Fibroblast of the conjunctiva (primary cell): ENCODE measurements at regions not wholly inside any gene's neighbourhood (a gene's known extent, or its start where the extent isn't known, plus 50 kb on each side); places are given as distances from the start of the nearest gene placed in this dataset.

Experiments used
- DNase-seq: peaks from one replicate; pipeline ENCODE4 v3.0.0-alpha.2; 2010; ENCODE audit warnings: low read depth

- no peak for DNase-seq
These were observed 855.1 kb upstream of the TENM3 start for GRCh38 chr4:181388061-181388460.

- DNase-seq, result no peak
These were observed 826.2 kb upstream of the TENM3 start for GRCh38 chr4:181416966-181417365.

- DNase-seq, result no peak
These were observed 824.7 kb upstream of the TENM3 start for GRCh38 chr4:181418496-181418895.

GRCh38 chr4:181420950-181421349, 822.3 kb upstream of the TENM3 start:
- DNase-seq, result no peak

GRCh38 chr4:181424362-181425016, 818.7 kb upstream of the TENM3 start:
- no peak for DNase-seq

GRCh38 chr4:181427076-181427475, 816.1 kb upstream of the TENM3 start:
- no peak for DNase-seq

GRCh38 chr4:181431006-181431405, 812.2 kb upstream of the TENM3 start:
- no peak for DNase-seq

- no peak for DNase-seq
These were observed 811.5 kb upstream of the TENM3 start for GRCh38 chr4:181431661-181432060.

- no peak for DNase-seq
These were observed 810.9 kb upstream of the TENM3 start for GRCh38 chr4:181432335-181432734.

GRCh38 chr4:181437895-181438294, 805.3 kb upstream of the TENM3 start:
- no peak for DNase-seq

GRCh38 chr4:181438641-181439040, 804.6 kb upstream of the TENM3 start:
- no peak for DNase-seq

- DNase-seq, result no peak
These were observed 800.2 kb upstream of the TENM3 start for GRCh38 chr4:181443021-181443420.

- no peak for DNase-seq
These were observed 777.4 kb upstream of the TENM3 start for GRCh38 chr4:181465826-181466225.

- no peak for DNase-seq
These were observed 774.8 kb upstream of the TENM3 start for GRCh38 chr4:181468451-181468850.

- no peak for DNase-seq
These were observed 772.9 kb upstream of the TENM3 start for GRCh38 chr4:181470306-181470705.

- no peak for DNase-seq
These were observed 767.8 kb upstream of the TENM3 start for GRCh38 chr4:181475359-181475758.

- DNase-seq, result no peak
These were observed 767.3 kb upstream of the TENM3 start for GRCh38 chr4:181475781-181476507.

- no peak for DNase-seq
These were observed 766.7 kb upstream of the TENM3 start for GRCh38 chr4:181476508-181476890.

GRCh38 chr4:181477591-181477990, 765.6 kb upstream of the TENM3 start:
- no peak for DNase-seq

GRCh38 chr4:181478656-181479055, 764.5 kb upstream of the TENM3 start:
- no peak for DNase-seq

- DNase-seq, result no peak
These were observed 764.1 kb upstream of the TENM3 start for GRCh38 chr4:181479141-181479540.

- DNase-seq, result no peak
These were observed 758.8 kb upstream of the TENM3 start for GRCh38 chr4:181484396-181484795.

- no peak for DNase-seq
These were observed 754.3 kb upstream of the TENM3 start for GRCh38 chr4:181488926-181489325.

- DNase-seq, result no peak
These were observed 745.1 kb upstream of the TENM3 start for GRCh38 chr4:181498148-181498547.
